ENCODE measurements at regions not wholly inside any gene's neighbourhood (a gene's known extent, or its start where the extent isn't known, plus 50 kb on each side); places are given as distances from the start of the nearest gene placed in this dataset.

- no peak for DNase-seq (ENCODE audit: low spot score)
- TF ChIP-seq, protein P1, sequence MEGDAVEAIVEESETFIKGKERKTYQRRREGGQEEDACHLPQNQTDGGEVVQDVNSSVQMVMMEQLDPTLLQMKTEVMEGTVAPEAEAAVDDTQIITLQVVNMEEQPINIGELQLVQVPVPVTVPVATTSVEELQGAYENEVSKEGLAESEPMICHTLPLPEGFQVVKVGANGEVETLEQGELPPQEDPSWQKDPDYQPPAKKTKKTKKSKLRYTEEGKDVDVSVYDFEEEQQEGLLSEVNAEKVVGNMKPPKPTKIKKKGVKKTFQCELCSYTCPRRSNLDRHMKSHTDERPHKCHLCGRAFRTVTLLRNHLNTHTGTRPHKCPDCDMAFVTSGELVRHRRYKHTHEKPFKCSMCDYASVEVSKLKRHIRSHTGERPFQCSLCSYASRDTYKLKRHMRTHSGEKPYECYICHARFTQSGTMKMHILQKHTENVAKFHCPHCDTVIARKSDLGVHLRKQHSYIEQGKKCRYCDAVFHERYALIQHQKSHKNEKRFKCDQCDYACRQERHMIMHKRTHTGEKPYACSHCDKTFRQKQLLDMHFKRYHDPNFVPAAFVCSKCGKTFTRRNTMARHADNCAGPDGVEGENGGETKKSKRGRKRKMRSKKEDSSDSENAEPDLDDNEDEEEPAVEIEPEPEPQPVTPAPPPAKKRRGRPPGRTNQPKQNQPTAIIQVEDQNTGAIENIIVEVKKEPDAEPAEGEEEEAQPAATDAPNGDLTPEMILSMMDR (IDR thresholded peaks at IDR 0.05; ENCODE audit: extremely low read depth, missing control alignments) = no peak
These were observed 129.8 kb upstream of the USP15 start for GRCh38 chr12:62130402-62130801.

DNA sequence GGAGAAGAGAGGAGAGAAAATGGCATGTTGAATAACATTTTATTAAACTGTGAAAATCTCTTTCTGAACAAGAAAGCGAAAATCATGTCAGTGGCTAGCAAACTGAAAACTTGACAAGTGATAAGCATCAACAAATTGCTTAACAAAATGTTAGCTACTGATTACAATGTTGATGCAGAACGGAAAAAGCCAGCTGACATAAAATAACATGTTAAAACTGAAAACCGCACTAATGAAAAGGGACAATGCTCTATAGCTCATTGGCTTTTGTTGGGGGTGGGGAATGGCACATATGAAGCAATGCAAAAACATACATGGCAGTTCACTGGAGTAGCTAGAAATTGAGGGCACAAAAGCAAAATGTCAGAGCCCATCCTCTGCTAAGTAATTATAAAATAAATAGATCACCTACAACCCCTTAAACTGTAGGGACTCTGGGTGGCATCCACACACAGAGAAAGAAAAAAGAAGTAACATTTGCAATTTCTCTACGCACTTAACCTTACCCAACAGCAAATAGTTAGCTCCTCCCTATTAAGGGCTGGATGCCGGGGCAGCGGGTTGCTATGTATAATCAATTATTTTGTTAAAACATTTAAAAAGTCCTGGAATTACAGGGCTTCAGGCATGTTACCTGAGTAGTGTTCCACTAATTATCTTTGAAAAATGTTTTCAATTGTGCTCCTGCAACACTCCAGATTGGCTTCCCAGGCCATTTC, 129.2 kb upstream of the USP15 start:
- DNase-seq (ENCODE audit: low spot score) = no peak
- TF ChIP-seq, protein P1 (IDR thresholded peaks at IDR 0.05; ENCODE audit: extremely low read depth, missing control alignments) = no peak

DNA sequence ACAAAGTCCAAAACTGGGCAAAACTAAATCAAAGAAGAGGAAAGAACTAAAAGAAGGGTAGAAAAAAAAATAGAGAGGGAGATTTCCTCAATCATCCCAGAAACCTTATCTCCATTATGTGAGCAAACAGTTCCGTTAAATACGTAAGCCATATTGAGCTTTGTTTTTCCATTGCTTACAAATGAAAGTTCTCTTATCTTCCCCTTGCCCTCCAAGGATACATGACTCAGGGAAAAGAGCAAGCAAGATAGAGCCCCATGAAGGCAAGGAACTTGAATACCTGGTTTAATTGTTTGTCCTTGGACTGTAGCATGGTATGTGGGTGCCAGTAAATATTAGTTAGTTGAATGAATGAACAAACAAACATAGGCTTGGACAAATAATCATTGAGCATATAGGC, 126.8 kb upstream of the USP15 start:
- TF ChIP-seq, protein P1 (IDR thresholded peaks at IDR 0.05; ENCODE audit: extremely low read depth, missing control alignments) = no peak
- DNase-seq (ENCODE audit: low spot score) = no peak

- no peak for DNase-seq (ENCODE audit: low spot score)
- TF ChIP-seq, protein P1 (IDR thresholded peaks at IDR 0.05; ENCODE audit: extremely low read depth, missing control alignments) = no peak
These were observed 124.5 kb upstream of the USP15 start for GRCh38 chr12:62135553-62136200.

DNA sequence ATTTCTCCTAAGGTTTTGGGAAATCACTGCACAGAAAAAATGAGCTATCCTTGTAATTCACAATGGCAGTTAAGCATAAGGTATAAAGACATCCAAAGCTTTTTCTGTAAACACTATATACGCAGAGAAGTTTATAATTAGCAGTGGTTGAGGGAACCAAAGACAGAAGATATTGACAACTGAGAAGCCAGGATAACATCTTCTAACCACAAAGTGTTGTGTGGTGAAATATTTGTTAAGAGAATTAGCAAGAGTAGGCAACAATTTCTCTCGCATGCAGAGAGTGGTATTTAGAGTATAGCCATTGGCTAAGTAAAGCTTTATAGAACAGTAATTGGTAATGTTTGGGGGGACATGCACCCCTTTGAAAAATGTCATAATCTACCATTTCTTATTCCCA, 123.7 kb upstream of the USP15 start:
- DNase-seq (ENCODE audit: low spot score) = no peak
- TF ChIP-seq, protein P1 (IDR thresholded peaks at IDR 0.05; ENCODE audit: extremely low read depth, missing control alignments) = no peak

- DNase-seq (ENCODE audit: low spot score) = no peak
- TF ChIP-seq, protein P1 (IDR thresholded peaks at IDR 0.05; ENCODE audit: extremely low read depth, missing control alignments) = no peak
These were observed 121.7 kb upstream of the USP15 start for GRCh38 chr12:62138527-62138926.

- DNase-seq (ENCODE audit: low spot score) = no peak
- TF ChIP-seq, protein P1 (IDR thresholded peaks at IDR 0.05; ENCODE audit: extremely low read depth, missing control alignments) = no peak
These were observed 113.9 kb upstream of the USP15 start for GRCh38 chr12:62146318-62146717.

Measured in GM20000 (cell line).